Activated naive CD4-positive, alpha-beta T cell treated with anti-CD3 and anti-CD28 coated beads, Interleukin-2, amount 50 U/mL, for 72 hours (primary cell): ENCODE measurements at regions not wholly inside any gene's neighbourhood (a gene's known extent, or its start where the extent isn't known, plus 50 kb on each side); places are given as distances from the start of the nearest gene placed in this dataset.

ENCODE experiments used
- ATAC-seq, 2 donors: fragments of 150-1000 bp; cut with Tn5 transposase; 2 replicates each; pipeline ENCODE4 v1.10.0; 2021; ENCODE audit warnings: mild to moderate bottlenecking in 2 of 2, moderate library complexity in 2 of 2
- DNase-seq, 2 donors: peaks; one replicate each; pipeline ENCODE4 v3.0.0; 2021 to 2022; ENCODE audit warnings: low spot score in 2 of 2
- H3K27ac Mint-ChIP-seq, 2 donors: one replicate each; pipeline ENCODE4 v1.8.0; 2022; ENCODE audit warnings: mild to moderate bottlenecking in 2 of 2, mixed read lengths in 2 of 2
- H3K36me3 Mint-ChIP-seq, 2 donors: one replicate each; pipeline ENCODE4 v1.8.0; 2022; ENCODE audit warnings: mixed read lengths in 2 of 2
- H3K9me3 Mint-ChIP-seq, 2 donors: one replicate each; pipeline ENCODE4 v1.8.0; 2022; ENCODE audit warnings: mixed read lengths in 2 of 2

DNA sequence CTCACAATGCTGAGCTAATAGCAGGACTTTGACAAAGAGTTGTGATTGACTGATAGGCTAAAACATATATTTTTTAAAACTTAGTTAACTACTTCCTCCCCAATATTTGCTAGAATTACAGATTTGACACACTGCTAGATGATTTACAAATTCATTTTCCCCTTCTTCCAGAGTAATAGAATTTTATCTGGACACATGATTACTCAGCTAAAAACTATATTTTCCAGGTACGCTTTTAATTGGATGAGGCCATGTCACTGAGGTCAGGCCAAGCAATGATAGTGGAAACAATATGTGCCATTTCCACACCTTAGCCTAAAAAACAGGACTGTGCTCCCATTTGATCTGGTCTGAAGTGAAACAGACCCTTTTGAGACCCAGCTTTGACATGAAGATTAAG lies 193.3 kb upstream of the PGRMC2 start:
- Mint-ChIP-seq H3K36me3 (peaks cover 0 to 7% of the 10 kb centered on the region in 2 donors), H3K27ac (no peak overlapping the region), H3K9me3 (peaks cover 0 to 11% of the 10 kb centered on the region in 2 donors)
- no peak for ATAC-seq
- DNase-seq, result no peak

DNA sequence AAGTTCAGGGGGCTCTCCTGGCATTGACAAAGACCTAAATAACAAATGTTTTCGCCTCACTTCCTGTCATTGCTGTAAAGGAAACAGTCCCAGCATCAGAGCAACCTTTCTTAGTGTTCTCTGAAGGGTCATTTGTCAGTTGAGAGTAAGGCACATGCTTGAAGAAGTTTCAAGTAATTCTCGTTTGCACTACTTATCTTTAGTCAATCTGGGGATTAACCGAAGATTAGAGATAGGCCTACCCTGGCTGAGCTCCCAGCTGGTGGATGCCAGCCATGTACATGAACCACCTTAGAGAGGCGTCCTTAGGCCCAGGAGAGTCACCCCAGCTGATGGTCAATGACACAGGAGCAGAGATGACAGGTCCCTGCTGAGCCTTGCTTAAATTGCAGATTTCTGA lies 189.9 kb upstream of the PGRMC2 start:
- no peaks in the 10 kb centered on the region for H3K36me3 Mint-ChIP-seq
- H3K27ac Mint-ChIP-seq, result no peak overlapping the region
- no peaks in the 10 kb centered on the region for H3K9me3 Mint-ChIP-seq
- no peak for ATAC-seq
- no peak for DNase-seq

DNA sequence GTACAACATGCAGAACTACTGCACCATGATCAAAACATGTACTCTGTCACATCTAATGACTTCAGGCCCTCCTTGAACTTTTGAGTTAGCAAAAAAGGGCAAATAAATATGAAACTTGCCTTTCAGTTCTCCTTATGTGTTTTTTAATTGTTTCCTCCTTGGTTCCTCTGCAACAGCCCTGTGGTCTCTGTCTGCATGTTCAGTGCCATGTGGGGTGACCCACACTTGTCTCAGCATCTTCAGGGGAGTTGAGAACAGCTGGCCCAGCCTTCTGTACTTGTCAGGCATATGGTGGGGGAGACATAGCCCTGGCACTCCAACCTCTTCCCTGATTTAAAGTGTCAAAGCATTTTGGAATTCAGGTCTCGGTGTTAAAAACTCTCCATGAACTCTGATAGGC lies 188.0 kb upstream of the PGRMC2 start:
- Mint-ChIP-seq H3K36me3 (no peaks in the 10 kb centered on the region), H3K27ac (no peak overlapping the region), H3K9me3 (no peaks in the 10 kb centered on the region)
- DNase-seq, result no peak
- ATAC-seq, result no peak

DNA sequence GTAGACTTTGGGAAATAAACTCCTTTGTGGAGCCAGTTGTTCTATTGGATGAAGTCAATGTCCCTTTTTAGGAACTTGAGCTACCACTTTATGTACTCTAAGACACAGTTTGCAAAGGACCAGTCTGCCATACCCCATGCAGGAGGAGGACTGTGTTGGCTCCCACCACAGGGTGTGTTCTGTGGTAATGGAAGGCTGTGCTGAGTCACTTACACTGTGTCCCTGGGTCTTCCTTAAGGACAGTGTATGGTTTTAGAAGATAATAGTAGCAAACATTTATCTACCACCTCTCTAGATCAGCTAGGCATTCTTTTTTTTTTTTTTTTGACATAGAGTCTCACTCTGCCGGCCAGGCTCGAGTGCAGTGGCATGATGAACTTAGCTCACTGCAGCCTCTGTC lies 184.0 kb upstream of the PGRMC2 start:
- Mint-ChIP-seq H3K27ac (no peak overlapping the region), H3K9me3 (no peaks in the 10 kb centered on the region)

DNA sequence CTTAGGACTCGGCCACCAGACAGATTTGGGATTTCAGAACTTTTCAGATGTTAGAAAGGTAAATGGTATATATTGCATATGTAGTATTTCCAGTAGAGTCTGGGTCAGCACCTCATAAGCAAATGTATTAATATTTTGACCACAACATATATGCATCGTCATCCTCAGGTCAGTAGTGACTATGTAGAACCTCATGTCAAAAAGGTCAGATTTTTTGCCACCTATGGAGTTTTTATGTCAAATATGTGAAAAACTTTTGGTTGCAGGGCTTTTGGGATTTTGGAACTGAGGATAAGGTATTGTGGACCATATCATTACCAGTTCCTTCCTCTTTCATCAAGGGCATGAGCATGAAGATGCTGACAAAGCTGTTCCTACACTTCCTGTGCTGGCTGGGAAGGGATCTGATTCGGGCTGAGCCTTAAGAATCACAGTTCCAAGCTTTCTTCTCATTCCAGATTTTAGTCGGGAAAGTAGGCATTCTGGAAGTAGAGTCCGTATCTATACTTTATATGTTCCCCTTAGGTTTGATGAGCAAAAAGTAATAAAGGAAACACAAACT lies 183.0 kb upstream of the PGRMC2 start:
- H3K27ac Mint-ChIP-seq, result no peak overlapping the region
- DNase-seq (no peak), ATAC-seq (no peak)
- no peaks in the 10 kb centered on the region for H3K36me3 Mint-ChIP-seq
- no peaks in the 10 kb centered on the region for H3K9me3 Mint-ChIP-seq

More for the DNA sequence above, 184.0 kb upstream of the PGRMC2 start:
- DNase-seq (no peak), ATAC-seq (no peak)
- H3K36me3 Mint-ChIP-seq, result no peaks in the 10 kb centered on the region

DNA sequence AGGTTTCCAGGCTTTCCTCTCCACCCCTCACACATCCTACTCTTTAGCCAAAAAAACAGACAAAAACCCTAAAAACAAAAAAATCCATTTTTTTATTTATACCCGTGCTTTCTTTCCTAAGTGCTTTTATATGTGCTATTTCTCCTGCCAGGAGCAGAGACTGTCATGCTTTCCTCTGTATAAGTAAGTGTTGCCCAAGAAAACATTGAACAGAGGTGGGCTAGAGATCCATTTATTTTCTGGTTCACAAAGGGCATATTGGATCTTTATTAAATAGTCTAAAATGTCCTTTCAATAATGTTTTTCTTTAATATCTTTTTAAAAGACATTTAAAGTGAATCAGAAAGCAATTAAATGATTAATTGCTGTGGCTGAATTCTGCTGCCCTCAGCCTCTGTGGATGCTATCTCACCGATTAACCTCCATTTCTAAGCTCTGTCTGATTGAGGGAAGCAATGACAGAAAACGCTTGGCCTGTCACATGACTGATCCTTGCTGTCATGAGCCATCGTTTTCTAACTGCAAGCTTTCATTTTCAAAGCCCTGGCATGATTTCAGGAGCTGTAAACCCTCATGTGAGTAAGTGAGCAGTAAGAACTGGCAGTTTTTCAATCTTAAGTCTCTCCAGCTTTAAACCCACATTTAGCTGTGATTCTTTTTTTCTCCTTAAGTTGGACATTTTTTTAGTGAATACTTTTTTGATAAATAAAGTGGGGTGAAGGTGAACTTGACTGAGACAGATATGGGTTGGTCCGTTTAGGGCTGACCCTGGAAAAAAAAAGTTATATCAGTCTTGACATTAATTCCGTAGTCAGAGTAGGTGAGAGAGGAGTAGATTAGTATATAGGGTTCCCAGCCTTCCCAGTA lies 180.7 kb upstream of the PGRMC2 start:
- Mint-ChIP-seq H3K27ac (no peak overlapping the region), H3K9me3 (no peaks in the 10 kb centered on the region), H3K36me3 (no peaks in the 10 kb centered on the region)
- no peak for DNase-seq
- ATAC-seq, result peak in 1 of 2 donors; percentile 34

DNA sequence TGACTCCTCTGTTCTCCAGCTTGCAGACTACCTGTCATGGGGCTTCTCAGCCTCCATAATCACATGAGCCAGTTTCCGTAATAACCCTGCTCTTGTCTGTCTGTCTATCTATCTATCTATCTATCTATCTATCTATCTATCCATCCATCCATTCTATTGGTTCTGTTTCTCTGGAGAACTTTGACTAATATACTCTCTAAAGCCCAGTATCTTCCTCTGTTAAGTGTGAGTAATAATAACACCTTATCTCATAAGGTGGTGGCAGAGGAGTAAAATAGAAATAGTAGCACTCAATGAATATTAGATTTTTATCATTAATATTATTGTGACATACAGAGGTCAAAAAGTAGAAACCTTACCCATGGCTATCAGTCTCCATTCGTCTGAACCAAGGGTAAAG lies 177.9 kb upstream of the PGRMC2 start:
- H3K9me3 Mint-ChIP-seq, result no peaks in the 10 kb centered on the region
- DNase-seq (no peak), ATAC-seq (no peak)
- no peaks in the 10 kb centered on the region for H3K36me3 Mint-ChIP-seq
- no peak overlapping the region for H3K27ac Mint-ChIP-seq

DNA sequence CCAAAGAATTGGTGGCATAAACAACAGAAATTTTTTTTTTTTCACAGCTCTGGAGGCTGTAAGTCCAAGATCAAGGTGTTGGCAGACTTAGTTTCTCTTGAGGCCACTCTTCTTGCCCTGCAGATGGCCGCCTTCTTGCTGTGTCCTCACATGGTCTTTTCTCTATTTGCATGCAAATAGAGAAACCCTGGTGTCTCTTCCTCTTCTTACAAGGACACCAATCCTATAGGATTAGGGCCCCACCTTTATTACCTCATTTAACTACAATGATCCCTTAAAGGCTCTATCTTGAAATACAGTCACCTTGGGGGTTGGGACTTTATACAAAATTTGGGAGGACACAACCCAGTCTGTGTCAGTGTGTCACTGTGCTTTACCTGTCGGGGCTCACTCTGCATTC lies 175.4 kb upstream of the PGRMC2 start:
- no peak for ATAC-seq
- no peaks in the 10 kb centered on the region for H3K9me3 Mint-ChIP-seq
- DNase-seq, result no peak
- no peaks in the 10 kb centered on the region for H3K36me3 Mint-ChIP-seq
- H3K27ac Mint-ChIP-seq, result no peak overlapping the region

DNA sequence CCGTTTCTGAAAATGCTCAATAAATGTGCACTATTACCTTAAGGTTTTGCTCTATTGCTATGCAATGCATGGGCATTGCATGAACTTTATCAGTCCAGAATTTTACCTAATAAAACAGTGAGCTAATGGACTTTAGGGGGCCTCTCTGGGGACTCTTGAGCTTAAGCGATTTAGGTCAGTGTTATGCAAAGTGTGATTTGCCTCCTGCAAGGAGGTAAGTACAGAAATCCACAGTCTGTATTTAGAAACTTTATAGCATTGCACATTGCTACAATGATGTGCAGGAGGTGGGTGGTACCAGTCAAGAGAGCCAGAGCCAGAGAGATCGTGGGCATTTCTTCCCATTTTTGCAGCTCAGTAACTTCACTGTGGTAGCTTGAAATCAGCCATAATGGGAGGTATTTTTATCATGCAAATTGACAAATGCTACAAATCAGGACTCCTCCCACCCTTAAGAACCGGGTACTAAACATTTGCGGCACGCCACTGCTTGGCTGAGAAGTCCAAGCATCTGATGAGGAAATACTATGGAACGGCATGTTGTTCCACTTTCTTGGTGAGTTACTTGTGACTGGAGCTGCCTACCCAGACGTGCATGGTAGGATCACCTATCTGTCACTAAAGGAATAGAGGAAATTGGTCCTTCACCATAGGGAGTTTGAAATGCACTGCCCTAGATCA lies 174.6 kb upstream of the PGRMC2 start:
- H3K9me3 Mint-ChIP-seq, result no peaks in the 10 kb centered on the region
- H3K36me3 Mint-ChIP-seq, result no peaks in the 10 kb centered on the region
- no peak for ATAC-seq

DNA sequence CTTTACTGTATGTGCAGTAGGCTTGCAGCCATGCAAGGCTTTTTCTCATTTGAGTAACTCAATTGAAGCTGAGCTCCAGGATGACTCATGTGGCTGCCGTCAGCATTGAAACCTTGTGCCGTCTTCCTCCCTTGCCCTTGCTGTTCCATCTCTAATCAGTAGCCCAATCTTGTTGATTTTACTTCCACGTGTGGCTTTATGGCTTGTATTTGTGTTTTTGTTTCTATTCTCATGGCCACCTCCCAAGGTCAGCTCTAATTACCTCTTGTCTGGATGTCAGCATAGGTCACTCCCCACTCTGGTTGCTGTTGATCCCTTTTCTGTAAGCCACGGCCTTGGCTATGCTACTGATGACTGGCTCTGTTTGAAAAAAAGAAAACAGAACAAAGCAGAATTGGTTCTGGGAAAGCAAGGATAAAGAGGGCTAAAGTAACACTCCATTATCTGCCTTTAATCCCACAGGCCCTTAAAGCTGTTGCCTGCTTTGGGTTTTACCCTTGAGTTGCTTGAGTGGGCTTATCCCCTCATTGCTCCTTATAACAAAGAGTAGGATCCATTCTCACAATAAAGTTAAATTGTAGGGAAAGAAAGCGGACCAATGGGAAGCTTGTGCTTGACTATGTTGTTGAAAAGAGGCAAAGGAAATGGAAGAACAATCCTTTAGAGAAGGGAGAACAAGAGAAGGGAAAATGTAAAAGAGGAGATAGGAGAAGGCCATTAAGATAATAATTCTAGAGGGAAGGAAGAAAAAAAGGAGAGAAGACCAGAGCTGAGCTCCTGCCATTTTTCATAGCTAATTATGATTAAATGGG lies 173.9 kb upstream of the PGRMC2 start:
- no peak for ATAC-seq
- Mint-ChIP-seq H3K27ac (no peak overlapping the region), H3K9me3 (no peaks in the 10 kb centered on the region), H3K36me3 (no peaks in the 10 kb centered on the region)
- DNase-seq, result no peak

More for the DNA sequence above, 174.6 kb upstream of the PGRMC2 start:
- H3K27ac Mint-ChIP-seq, result no peak overlapping the region
- DNase-seq, result no peak

DNA sequence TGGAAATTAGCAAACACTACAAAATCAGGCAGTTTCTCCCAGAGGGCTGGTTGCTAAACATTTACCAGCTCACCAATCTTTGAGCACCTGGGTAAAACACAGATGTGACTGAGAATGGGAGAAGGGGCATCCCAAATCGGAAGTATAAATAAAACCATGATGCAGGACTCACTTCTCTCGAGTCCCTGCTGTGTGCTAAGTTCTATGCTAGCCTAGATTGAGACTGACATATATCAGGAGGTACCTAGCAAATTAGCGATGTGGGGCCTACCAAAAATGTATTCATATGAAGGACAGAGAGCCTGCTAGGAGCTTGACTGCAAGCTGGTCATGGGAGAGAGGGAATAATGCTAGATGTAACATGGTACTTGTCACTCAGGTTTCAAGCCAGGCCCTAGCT lies 171.9 kb upstream of the PGRMC2 start:
- ATAC-seq (no peak), DNase-seq (no peak)
- H3K36me3 Mint-ChIP-seq, result no peaks in the 10 kb centered on the region
- H3K27ac Mint-ChIP-seq, result no peak overlapping the region
- H3K9me3 Mint-ChIP-seq, result no peaks in the 10 kb centered on the region

DNA sequence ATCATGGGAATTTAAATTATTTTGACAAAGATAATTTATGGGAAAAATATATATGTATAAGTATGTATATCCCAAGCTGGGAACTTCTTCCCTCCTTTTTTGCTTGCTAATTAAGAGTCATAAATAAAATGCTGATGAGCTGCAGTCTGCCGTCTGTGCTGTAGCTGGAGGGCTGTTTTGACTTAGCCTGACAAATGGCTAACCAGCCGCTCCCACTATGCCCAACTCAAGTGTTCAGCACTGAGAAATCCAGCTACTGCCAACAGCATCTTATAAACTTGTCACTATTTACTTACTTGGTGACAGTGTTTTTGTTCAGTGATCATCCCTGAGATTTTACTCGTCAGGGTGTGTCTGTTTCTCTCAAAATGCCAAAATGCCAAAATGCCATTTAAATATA lies 171.2 kb upstream of the PGRMC2 start:
- DNase-seq (no peak), ATAC-seq (no peak)
- Mint-ChIP-seq H3K36me3 (no peaks in the 10 kb centered on the region), H3K27ac (no peak overlapping the region), H3K9me3 (no peaks in the 10 kb centered on the region)

DNA sequence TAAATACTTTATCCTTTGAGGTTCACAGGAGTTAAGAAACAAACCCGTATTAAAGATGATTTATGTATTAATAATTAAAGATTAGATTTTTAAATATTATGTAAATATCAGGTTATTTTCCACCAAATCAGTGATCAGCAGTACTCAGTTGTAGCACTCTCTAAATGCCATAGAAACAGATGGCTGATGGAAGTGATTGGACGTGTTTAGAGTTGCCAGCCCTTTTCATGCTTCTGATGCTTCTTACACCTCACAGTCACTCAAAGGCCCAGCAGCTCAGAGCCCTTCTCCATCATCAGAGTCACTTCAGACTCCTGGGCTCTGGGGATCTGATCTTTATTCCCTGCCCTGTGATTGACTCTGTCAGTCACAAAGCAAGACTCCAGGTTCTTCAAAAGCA lies 170.1 kb upstream of the PGRMC2 start:
- no peak overlapping the region for H3K27ac Mint-ChIP-seq
- no peak for DNase-seq
- no peak for ATAC-seq
- H3K9me3 Mint-ChIP-seq, result no peaks in the 10 kb centered on the region
- no peaks in the 10 kb centered on the region for H3K36me3 Mint-ChIP-seq

DNA sequence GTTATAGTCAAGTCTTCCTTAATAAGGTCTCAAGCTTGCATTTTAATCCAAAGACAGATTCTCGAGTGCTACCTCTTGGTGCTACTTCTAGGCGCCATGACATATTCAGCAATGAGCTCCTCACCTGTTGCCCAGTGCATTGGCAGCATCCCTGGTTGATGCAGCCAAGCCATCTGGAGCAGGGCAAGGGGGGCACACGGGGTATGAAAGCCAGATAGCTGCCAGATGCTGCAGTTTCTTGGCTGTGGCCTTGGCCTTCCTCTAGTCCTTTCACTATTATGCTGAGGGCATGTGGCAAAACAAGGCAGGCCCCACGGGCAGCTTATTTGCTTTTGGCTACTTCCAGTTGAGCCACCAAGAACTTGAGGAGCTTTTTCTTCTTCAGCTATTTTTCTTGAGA lies 168.6 kb upstream of the PGRMC2 start:
- H3K36me3 Mint-ChIP-seq, result no peaks in the 10 kb centered on the region
- no peak overlapping the region for H3K27ac Mint-ChIP-seq
- DNase-seq (no peak), ATAC-seq (no peak)
- no peaks in the 10 kb centered on the region for H3K9me3 Mint-ChIP-seq

DNA sequence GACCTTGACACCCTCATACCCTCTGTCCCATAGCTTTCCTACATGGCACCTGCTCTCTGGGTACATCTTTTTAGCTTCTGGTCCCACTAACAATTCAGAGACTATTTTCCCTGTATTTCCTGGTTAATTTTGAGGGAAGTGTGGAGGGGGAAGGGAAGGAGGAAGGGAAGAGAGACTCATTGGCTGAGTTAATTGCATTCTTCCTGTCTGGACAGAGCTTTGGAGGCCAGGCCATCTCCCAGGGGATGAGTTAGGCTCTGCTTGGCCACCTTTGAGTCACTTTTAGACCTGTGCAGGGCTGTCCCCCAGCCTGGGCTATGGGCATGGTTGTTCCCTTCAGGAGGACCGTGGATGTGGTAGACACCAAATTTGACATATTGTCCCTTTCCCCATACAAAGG lies 167.9 kb upstream of the PGRMC2 start:
- Mint-ChIP-seq H3K27ac (no peak overlapping the region), H3K9me3 (no peaks in the 10 kb centered on the region), H3K36me3 (no peaks in the 10 kb centered on the region)
- ATAC-seq (no peak), DNase-seq (no peak)

DNA sequence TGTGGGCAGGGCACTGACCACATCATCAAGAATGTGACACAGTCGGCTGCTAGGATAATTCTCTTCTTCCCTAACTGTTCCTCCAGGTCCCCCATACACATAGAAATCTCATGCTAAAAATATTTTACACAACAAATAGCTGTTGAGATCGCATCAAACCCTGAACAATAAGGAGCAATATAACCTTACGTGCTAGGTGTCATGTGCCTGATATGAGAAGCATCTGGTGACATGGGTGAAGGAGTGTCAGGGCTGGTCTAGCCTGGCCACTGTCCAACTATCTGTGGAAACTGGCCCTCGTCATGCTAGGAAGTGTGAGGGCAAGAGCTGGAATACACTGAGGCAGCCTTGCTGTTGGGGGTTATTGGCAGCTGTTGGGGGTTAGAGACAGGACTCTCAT lies 167.3 kb upstream of the PGRMC2 start:
- Mint-ChIP-seq H3K27ac (no peak overlapping the region), H3K9me3 (no peaks in the 10 kb centered on the region), H3K36me3 (no peaks in the 10 kb centered on the region)
- DNase-seq (no peak), ATAC-seq (no peak)

DNA sequence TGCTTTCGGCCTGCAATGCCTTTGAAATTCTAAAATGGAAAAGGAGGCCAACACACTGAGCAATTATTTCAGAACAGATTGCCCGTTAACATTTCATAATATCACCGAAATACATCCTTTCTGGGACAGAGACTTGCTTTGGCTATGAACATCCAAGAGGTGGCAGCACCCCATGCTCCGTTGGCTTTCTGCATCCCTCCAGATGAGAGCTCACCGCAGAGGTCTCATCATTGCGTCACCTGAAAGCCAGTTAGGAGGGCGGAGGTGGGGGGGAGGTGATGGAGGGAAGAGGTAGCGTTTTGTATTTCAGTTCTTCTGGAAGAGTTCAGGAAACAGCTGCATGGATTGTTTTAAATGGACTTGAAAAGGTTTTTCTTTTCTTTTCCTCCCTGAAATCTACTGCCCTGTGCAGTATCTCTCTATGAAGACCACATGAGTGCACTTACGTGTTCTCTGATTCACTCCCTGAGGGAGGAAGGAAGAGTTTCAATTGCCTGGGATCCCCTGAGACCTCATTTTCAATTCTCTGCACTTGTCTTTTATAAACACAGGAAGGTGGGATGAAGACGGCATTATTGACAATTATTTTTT lies 166.8 kb upstream of the PGRMC2 start:
- Mint-ChIP-seq H3K27ac (no peak overlapping the region), H3K9me3 (no peaks in the 10 kb centered on the region), H3K36me3 (no peaks in the 10 kb centered on the region)
- DNase-seq (peak; percentile 54 to 61), ATAC-seq (peak; percentile 93 to 96)
